Ishikawa (cell line): ENCODE measurements at regions not wholly inside any gene's neighbourhood (a gene's known extent, or its start where the extent isn't known, plus 50 kb on each side); places are given as distances from the start of the nearest gene placed in this dataset.

Experiments
- CEBPB ChIP-seq: IDR thresholded peaks from 2 replicates; pipeline ENCODE4 v1.6.1; 2012
- CREB1 ChIP-seq: IDR thresholded peaks from 2 replicates; pipeline ENCODE4 v1.6.1; 2012; ENCODE audit warnings: low read depth
- EGR1 ChIP-seq: IDR thresholded peaks from 2 replicates; pipeline ENCODE4 v1.6.1; 2012
- EP300 ChIP-seq: IDR thresholded peaks from 2 replicates; pipeline ENCODE4 v1.6.1; 2012; ENCODE audit warnings: borderline replicate concordance
- FOXM1 ChIP-seq: IDR thresholded peaks from 2 replicates; pipeline ENCODE4 v1.6.1; 2012; ENCODE audit warnings: low read depth, borderline replicate concordance
- MAX ChIP-seq: IDR thresholded peaks from 2 replicates; pipeline ENCODE4 v1.6.1; 2012
- NFIC ChIP-seq: IDR thresholded peaks from 2 replicates; pipeline ENCODE4 v1.6.1; 2012
- RAD21 ChIP-seq: IDR thresholded peaks from 2 replicates; pipeline ENCODE4 v1.6.1; 2012; ENCODE audit warnings: low read depth
- REST ChIP-seq: IDR thresholded peaks from 2 replicates; pipeline ENCODE4 v1.6.1; 2012; ENCODE audit warnings: low read depth, mild to moderate bottlenecking
- TAF1 ChIP-seq: IDR thresholded peaks from 2 replicates; pipeline ENCODE4 v1.6.1; 2012; ENCODE audit warnings: low read depth, mild to moderate bottlenecking
- TCF12 ChIP-seq: IDR thresholded peaks from 2 replicates; pipeline ENCODE4 v1.6.1; 2012; ENCODE audit warnings: low read depth
- TEAD4 ChIP-seq: IDR thresholded peaks from 2 replicates; pipeline ENCODE4 v1.6.1; 2012
- USF1 ChIP-seq: IDR thresholded peaks from 2 replicates; pipeline ENCODE4 v1.6.1; 2012
- YY1 ChIP-seq: IDR thresholded peaks from 2 replicates; pipeline ENCODE4 v1.6.1; 2012; ENCODE audit warnings: low read depth
- ZBTB7A ChIP-seq: IDR thresholded peaks from 2 replicates; pipeline ENCODE4 v1.6.1; 2012; ENCODE audit warnings: low read depth

GRCh38 chr6:166851911-166852310, 104.4 kb downstream of the RNASET2 start:
- TF ChIP-seq RAD21 (no peak), TEAD4 (no peak), USF1 (no peak), NFIC (no peak), EGR1 (no peak), TAF1 (no peak), EP300 (no peak), MAX (no peak), TCF12 (no peak), CREB1 (no peak), REST (no peak), CEBPB (no peak)

GRCh38 chr6:166851426-166851825, 104.9 kb downstream of the RNASET2 start:
- no peak for TF ChIP-seq FOXM1
- TF ChIP-seq TCF12, result no peak
- TF ChIP-seq NFIC, result no peak
- TF ChIP-seq YY1, result no peak
- no peak for TF ChIP-seq CREB1
- TF ChIP-seq EGR1, result no peak
- TF ChIP-seq EP300, result no peak
- no peak for TF ChIP-seq MAX
- TF ChIP-seq RAD21, result no peak
- TF ChIP-seq TAF1, result no peak
- TF ChIP-seq CEBPB, result no peak
- TF ChIP-seq REST, result no peak
- TF ChIP-seq ZBTB7A, result no peak
- TF ChIP-seq USF1, result no peak
- no peak for TF ChIP-seq TEAD4

GRCh38 chr6:166850677-166851076, 105.7 kb downstream of the RNASET2 start:
- TF ChIP-seq TCF12, result no peak
- TF ChIP-seq CEBPB, result no peak
- TF ChIP-seq EP300, result no peak
- TF ChIP-seq MAX, result no peak
- TF ChIP-seq TAF1, result no peak
- TF ChIP-seq EGR1, result no peak
- no peak for TF ChIP-seq REST
- TF ChIP-seq CREB1, result no peak
- no peak for TF ChIP-seq TEAD4
- TF ChIP-seq USF1, result no peak
- no peak for TF ChIP-seq RAD21
- TF ChIP-seq ZBTB7A, result no peak
- TF ChIP-seq YY1, result no peak
- TF ChIP-seq FOXM1, result no peak

GRCh38 chr6:166849749-166850183, 106.6 kb downstream of the RNASET2 start:
- TF ChIP-seq NFIC (no peak), TEAD4 (no peak), REST (no peak), TCF12 (no peak), FOXM1 (no peak), EP300 (no peak), USF1 (no peak), CREB1 (no peak)
